NT2/D1 (cell line): ENCODE measurements at regions not wholly inside any gene's neighbourhood (a gene's known extent, or its start where the extent isn't known, plus 50 kb on each side); places are given as distances from the start of the nearest gene placed in this dataset.

Source experiments
- DNase-seq: peaks from one replicate; pipeline ENCODE4 v3.0.0-alpha.2; 2011; ENCODE audit warnings: low read depth, low spot score
- H3K27me3 ChIP-seq: 2 replicates; pipeline ENCODE4 v1.6.0; 2011; ENCODE audit warnings: mild to moderate bottlenecking; ENCODE audit not compliant: insufficient read length, insufficient read depth
- H3K36me3 ChIP-seq: 2 replicates; pipeline ENCODE4 v1.6.1; 2011; ENCODE audit warnings: mild to moderate bottlenecking, low read length, mixed read lengths; ENCODE audit not compliant: insufficient read depth, insufficient read length
- H3K4me1 ChIP-seq: 2 replicates; pipeline ENCODE4 v1.5.1; 2011; ENCODE audit not compliant: insufficient read depth, insufficient read length
- H3K4me3 ChIP-seq: 2 replicates; pipeline ENCODE4 v1.5.1; 2011; ENCODE audit warnings: low read depth; ENCODE audit not compliant: insufficient read length
- H3K9ac ChIP-seq: 2 replicates; pipeline ENCODE4 v1.6.0; 2011; ENCODE audit warnings: low read depth; ENCODE audit not compliant: insufficient read length
- H3K9me3 ChIP-seq: 2 replicates; pipeline ENCODE4 v1.5.1; 2011; ENCODE audit warnings: mild to moderate bottlenecking, low read length; ENCODE audit not compliant: insufficient read depth
- SUZ12 ChIP-seq: IDR thresholded peaks from 2 replicates; pipeline ENCODE4 v1.6.1; 2011; ENCODE audit not compliant: insufficient read length, insufficient read depth; ENCODE audit errors: extremely low read depth
- YY1 ChIP-seq: IDR thresholded peaks from 2 replicates; pipeline ENCODE4 v1.6.1; 2011; ENCODE audit not compliant: insufficient read length, insufficient read depth
- ZNF274 ChIP-seq: IDR thresholded peaks from 2 replicates; pipeline ENCODE4 v1.6.1; 2011; ENCODE audit warnings: mild to moderate bottlenecking, low read depth, low read length

- Histone ChIP-seq H3K9ac (no peak overlapping the region), H3K27me3 (no peaks in the 10 kb centered on the region), H3K9me3 (no peaks in the 10 kb centered on the region), H3K4me3 (no peak overlapping the region), H3K4me1 (no peaks in the 10 kb centered on the region), H3K36me3 (no peaks in the 10 kb centered on the region)
- TF ChIP-seq YY1 (no peak), ZNF274 (no peak), SUZ12 (no peak)
- no peak for DNase-seq
Observed at GRCh38 chrX:125744914-125745313, 421.2 kb downstream of the DCAF12L2 start.

- Histone ChIP-seq H3K4me3 (no peak overlapping the region), H3K36me3 (no peaks in the 10 kb centered on the region), H3K9ac (no peak overlapping the region), H3K9me3 (no peaks in the 10 kb centered on the region), H3K4me1 (no peaks in the 10 kb centered on the region), H3K27me3 (no peaks in the 10 kb centered on the region)
- TF ChIP-seq ZNF274 (no peak), SUZ12 (no peak), YY1 (no peak)
- no peak for DNase-seq
Observed at GRCh38 chrX:125757794-125758564, 408.1 kb downstream of the DCAF12L2 start.

DNA sequence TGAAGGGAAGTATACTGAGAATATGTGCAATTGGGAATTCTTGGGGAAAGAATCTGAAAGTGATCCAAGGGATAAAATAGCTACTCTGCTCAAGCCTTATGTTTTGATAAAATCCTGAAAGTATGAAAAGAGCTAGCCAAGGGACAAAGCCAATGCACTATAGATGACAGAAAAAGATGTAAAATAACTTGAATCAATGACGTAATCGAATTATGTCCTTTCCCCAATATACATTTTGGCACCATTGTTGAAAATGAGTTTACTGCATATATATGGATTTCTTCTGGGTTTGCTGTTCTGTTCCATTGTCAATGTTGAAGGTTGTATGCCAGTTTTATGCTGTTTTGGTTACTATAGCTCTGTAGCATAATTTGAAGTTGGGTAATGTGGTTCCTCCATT is 407.3 kb downstream of the DCAF12L2 start:
- Histone ChIP-seq H3K27me3 (no peaks in the 10 kb centered on the region), H3K9ac (no peak overlapping the region), H3K4me1 (no peaks in the 10 kb centered on the region), H3K4me3 (no peak overlapping the region), H3K36me3 (no peaks in the 10 kb centered on the region), H3K9me3 (no peaks in the 10 kb centered on the region)
- TF ChIP-seq YY1 (no peak), SUZ12 (no peak), ZNF274 (no peak)
- DNase-seq = no peak

DNA sequence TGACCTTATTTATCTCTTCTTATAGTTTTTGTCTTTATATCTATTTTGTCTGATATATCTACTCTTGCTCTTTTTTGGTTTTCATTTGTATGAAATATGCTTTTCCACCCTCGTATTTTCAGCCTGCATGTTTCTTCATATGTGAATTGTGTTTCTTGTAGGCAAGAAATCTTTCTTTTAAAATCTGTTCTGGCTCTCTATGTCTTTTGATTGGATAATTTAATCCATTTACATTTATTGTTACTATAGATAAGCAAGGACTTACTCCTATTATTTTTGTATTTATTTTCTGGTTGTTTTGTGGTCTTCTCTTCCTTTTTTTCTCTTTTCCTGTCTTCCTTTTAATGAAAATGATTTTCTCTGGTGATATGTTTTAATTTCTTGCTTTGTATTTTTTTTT is 403.1 kb downstream of the DCAF12L2 start:
- Histone ChIP-seq H3K36me3 (no peaks in the 10 kb centered on the region), H3K9ac (no peak overlapping the region), H3K27me3 (no peaks in the 10 kb centered on the region), H3K9me3 (no peaks in the 10 kb centered on the region), H3K4me3 (no peak overlapping the region), H3K4me1 (no peaks in the 10 kb centered on the region)
- DNase-seq = no peak
- TF ChIP-seq SUZ12 (no peak), YY1 (no peak), ZNF274 (no peak)

DNA sequence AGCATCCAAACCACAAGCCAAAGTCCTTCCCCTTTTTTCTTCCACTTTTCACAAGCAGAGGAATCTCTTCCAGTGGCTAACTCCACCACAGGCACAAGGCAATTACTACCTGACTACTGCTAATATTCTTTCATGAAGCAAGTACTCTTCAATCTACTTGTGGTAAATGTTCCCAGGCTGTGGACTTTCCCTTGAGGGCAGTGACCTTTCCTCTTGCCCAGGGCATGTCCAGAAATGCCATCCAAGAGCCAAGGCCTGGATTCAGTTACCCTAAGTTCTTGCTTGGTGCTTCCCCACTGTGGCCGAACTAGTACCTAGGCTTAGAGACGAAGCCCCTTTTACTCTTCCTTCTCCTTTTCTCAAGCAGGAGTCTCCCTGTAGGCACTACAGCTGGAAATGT is 400.7 kb downstream of the DCAF12L2 start:
- Histone ChIP-seq H3K4me1 (no peaks in the 10 kb centered on the region), H3K27me3 (no peaks in the 10 kb centered on the region), H3K9ac (no peak overlapping the region), H3K4me3 (no peak overlapping the region), H3K36me3 (no peaks in the 10 kb centered on the region), H3K9me3 (no peaks in the 10 kb centered on the region)
- DNase-seq = no peak
- TF ChIP-seq YY1 = no peak
- TF ChIP-seq ZNF274 = no peak

- H3K36me3 ChIP-seq = no peaks in the 10 kb centered on the region
- no peak overlapping the region for H3K4me3 ChIP-seq
- TF ChIP-seq SUZ12 (no peak), ZNF274 (no peak), YY1 (no peak)
- no peak for DNase-seq
- H3K9ac ChIP-seq = no peak overlapping the region
- no peaks in the 10 kb centered on the region for H3K4me1 ChIP-seq
- H3K9me3 ChIP-seq = no peaks in the 10 kb centered on the region
- H3K27me3 ChIP-seq = no peaks in the 10 kb centered on the region
Observed at GRCh38 chrX:125769628-125770027, 396.5 kb downstream of the DCAF12L2 start.

DNA sequence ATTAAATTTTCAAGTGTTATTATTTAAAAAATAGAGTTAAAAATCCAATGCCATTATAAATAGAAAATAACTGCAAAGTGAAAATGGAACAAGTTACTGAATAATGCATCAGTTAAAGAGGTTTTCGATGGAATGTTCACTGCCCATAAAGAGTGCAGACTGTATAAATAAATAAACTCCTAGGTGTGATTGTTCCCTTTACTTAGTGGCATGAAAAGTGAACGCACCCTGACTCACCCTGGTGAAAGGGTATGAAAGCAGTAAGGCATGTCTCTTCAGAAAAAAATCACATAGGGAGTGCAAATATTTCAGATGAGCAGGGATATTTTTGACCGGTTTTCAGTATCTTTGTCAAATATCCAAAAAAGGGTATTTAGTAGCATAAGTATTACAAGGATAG is 387.8 kb downstream of the DCAF12L2 start:
- no peaks in the 10 kb centered on the region for H3K27me3 ChIP-seq
- H3K4me1 ChIP-seq = no peaks in the 10 kb centered on the region
- no peaks in the 10 kb centered on the region for H3K36me3 ChIP-seq
- DNase-seq = no peak
- TF ChIP-seq SUZ12 (no peak), ZNF274 (no peak), YY1 (no peak)
- H3K9ac ChIP-seq = no peak overlapping the region
- no peaks in the 10 kb centered on the region for H3K9me3 ChIP-seq
- no peak overlapping the region for H3K4me3 ChIP-seq
